GOT3 (cell line): ENCODE measurements at regions not wholly inside any gene's neighbourhood (a gene's known extent, or its start where the extent isn't known, plus 50 kb on each side); places are given as distances from the start of the nearest gene placed in this dataset.

Experiments
- DNase-seq: peaks from one replicate; lab custom pipeline; 2025; ENCODE audit warnings: mixed read lengths; lab: John Stamatoyannopoulos, UW

DNA sequence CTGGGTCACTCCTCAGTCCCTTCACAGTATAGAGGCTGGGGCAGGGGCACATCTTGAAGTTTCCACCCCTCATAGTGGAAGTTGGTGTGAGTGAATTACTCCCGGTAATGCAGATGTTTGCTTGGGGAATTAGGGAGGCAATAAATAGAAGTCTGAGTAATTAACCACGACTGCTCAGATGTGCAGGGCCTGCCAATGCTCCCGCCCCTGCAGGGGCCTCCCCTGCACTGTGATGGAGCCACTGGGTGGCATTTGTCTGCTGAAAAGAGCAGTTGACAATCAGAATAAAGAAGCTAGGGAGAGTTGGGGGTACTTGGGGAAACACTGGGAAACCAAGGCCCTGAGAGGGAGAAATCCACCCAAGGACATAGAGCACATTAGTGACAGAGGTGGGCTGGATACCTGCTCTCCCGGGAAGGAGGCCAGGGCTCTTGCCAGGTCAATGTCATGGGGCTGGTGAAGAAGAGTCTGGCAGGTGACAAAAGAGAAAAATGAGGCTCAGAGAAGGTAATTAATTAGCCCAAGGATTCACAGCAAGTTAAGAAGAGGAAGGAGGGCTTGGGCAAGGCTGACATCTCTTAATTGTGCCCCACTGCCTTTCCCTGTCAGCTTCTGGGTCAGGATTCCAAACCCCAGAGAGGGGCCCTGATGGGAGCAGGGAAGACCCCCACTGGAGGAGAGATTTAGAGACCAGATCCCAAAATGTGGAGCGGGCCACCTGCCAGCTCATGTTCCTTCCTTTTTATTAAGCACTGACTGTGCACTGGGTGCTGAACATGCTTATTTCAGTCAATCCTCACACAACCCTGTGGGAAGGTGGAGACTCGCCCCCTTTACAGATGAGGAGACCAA, 436.2 kb downstream of the MATN1 start:
- no peak for DNase-seq

DNA sequence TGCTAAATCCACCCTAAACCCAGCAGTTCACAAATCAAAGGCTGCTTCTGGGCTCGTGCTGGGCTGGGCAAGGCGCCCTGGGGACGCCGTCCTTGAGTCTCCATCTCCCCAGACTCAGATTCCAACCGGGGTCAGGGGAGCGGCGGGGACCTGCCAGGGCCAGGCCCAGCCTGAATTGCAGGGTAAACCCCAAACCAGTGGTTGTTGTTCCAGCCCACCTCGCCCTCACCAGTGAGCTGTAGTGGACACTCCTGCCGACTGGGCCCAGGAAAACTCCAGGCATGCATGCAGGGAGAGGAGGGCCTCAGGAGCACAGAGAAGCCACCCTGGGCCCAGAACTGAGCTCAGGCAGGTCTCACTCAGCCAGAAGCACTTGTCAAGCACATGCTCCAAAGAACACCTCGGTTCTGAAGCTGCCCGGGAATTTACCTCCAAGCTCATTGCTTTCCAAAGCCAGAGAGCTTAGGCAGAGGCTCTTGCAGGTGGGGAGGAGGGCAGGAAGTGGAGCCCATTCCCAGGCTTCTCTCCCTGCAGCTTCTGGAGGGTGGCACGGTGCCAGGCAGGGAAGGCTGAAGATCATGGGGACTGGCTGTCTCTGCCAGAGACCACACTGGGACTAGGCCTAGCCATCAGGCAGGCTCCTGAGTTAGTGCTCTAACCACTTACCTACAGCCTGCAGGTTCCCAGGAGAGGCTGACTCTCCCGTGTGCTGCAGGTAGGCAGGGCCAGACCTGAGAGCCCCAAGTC, 437.0 kb downstream of the MATN1 start:
- DNase-seq: no peak

DNA sequence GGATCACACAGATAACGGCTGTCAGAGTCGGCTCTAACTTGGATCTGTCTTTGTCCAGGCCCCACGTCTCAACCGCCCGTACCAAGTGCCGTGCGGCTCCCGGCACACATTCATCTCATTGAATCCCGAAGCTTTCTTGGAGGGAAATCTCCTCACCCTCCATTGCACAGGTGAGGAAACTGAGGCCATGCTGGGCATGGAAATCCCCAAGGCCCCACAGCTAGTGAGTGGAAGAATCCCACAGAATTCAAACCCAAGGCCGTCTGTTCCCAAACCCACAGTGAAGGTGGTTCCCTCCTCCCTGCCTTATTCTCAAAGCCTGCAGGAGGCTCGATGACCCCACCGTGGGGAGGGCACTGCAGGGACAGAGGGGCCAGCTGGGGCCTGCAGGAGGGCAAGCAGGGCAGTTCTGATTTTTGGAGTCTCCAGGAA, 437.9 kb downstream of the MATN1 start:
- no peak for DNase-seq

GRCh38 chr1:30284728-30285475, 438.5 kb downstream of the MATN1 start:
- DNase-seq: no peak

DNA sequence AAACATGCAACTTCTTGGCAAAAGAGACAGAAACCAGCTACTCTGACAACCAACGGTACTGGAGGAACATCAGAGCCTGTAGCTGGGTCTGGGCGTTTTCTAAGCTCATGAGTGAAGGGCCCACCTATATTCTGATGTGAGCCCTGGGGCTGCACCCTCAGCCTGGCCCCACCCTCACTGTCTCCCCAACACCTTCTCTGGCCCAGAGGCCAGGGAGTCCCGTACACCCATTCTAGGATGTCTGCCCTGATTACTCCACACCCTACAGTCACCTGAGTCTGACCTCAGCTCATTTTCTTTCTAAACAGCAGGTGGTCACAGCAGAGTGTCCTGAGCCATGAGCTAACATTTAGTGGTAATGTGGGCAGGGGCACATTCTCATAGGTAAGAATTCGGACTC, 439.2 kb downstream of the MATN1 start:
- DNase-seq: no peak

DNA sequence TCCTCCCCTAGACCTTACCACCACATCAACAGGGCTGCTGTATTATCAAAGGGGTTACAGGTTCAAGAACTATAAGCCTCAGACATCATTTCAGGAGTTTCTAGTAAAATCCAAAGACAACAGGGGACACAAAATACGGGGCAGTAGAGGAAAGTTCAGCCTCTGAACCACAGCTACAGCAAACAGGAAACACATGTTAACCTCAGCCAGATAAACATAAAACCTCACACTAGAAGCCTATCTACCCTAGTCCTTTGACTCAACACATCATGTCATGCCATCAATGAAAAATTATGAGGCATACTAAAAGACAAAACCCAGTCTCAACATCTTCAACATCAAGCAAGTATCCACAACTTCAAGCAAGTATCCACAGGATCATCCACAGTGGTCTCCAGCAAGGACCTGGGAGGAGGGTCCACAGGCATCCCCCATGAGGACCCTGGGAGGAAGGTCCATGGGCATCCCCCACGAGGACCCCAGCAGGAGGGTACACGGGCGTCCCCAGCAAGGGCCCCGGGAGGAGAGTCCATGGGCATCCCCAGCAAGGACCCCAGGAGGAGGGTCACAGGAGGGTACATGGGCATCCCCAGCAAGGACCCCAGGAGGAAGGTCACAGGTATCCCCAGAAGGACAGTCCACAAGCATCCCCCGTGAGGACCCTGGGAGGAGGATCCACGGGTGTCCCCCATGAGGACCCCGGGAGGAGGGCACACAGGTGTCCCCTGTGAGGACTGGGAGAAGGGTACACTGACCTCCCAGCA, 440.0 kb downstream of the MATN1 start:
- DNase-seq: no peak

GRCh38 chr1:30280572-30280971, 442.8 kb downstream of the MATN1 start:
- DNase-seq: no peak

GRCh38 chr1:30277911-30278310, 445.5 kb downstream of the MATN1 start:
- no peak for DNase-seq

GRCh38 chr1:30277415-30277814, 446.0 kb downstream of the MATN1 start:
- DNase-seq: no peak

DNA sequence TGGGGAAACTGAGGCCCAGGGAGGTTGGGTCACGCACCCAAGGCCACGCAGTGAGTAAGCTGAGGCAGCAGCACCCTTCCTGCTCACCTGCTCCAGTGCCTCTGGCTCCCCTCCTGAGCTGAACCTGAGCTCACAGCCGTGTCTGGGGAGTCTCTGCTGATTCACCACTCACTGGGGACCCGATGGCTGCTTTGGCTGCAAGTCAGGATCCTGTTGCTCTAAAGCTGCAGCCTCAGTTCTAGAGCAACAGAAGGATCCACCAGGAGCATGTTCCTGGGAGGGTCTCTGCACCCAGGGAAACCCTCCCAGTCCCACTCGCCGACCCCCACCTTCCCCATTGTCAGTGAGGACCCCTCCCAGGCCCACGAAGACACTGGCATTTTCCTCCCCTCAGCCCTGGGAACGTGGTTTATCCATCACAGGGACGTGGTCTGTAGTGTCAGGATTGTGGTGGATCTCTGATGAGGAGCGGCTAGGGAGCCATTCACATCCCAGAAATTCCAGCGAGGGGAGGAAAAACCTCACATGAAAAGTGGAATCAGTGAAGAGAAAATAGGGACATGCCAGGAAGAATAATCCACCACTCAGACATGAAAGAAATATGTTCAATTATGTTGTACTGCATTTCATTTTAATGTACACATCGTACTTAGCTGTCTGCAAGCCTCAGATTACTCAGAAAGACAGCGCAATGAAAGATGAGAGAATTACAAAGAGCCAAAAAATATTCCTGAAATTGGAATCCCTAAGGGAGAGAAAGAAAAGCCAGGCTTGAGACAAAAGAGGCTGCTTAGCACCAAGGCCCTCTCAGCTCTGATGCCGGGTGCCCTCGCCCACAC, 447.2 kb downstream of the MATN1 start:
- no peak for DNase-seq

DNA sequence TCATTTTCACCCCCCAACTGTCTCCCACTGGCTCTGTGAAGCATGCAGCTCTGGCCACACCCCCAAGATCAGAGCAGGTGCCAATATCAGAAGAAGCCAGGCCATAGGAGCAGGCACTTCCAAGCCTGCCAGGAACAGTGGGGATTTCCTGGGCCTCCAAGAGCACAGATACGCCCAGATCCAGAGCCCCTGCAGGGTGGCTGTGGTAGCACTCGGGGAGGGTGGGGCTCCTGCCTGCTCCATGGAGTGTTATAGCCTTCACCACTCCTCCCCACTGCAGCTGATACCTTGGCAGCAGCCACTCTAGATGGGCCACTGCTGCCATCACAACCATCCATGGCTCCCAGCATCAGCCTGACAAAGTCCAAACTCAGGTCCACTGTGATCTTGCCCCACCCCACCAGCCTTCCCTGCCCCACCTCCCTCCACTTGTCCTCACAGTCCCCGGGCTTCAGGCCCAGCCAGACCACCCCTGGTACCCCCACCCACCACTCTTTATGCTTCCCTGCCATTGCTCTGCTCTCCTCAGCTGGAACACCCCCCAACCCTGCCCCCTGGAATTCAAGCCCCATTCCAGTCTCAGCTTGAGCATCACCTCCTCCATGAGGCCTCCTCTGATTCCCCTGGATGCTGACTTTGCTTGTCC, 448.3 kb downstream of the MATN1 start:
- no peak for DNase-seq

GRCh38 chr1:30274173-30274970, 449.0 kb downstream of the MATN1 start:
- no peak for DNase-seq

GRCh38 chr1:30273456-30273855, 449.9 kb downstream of the MATN1 start:
- no peak for DNase-seq

- no peak for DNase-seq
Observed at GRCh38 chr1:30273021-30273325, 450.4 kb downstream of the MATN1 start.

GRCh38 chr1:30272277-30273020, 450.9 kb downstream of the MATN1 start:
- no peak for DNase-seq

DNA sequence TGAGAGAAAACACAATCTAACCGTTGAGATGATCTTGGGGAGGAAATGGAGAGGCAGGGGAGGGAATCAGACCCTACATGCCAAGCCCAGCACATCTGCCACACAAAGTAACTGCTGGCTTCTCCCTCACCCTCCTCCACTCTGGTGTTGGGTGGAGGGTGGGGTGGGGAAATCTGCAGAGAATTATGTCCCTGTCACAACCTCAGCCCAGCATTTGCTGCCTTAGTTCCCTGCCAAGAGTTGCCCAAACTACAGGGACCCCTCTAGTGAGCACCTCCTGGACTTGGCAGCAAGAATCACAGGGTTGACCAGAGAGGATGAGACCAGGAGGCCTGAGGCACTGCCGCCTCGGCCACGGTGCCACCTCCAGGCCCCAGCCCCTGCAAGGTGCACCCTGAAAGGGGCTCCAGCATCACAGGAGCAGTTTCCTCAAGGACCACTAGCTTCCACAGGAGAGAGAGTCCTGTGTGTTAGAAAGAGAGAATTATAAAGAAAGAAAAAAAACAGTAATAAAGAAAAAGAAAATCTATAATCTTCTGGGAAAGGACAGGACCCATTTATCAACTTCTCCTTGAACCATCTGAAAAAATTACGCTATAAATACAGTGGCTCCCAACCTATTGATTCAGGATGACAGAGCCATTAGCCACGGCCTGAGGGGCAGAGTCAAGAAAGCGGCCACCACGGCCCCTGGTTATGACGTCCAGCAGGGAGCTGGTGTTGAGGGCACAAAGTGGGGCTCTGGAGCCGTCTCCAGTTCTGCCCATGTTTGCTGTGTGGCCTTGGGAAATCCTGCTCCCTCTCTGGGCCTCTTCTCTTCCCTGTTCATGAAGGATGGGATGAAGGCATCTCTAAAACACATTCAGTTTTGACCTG, 451.7 kb downstream of the MATN1 start:
- DNase-seq: no peak

DNA sequence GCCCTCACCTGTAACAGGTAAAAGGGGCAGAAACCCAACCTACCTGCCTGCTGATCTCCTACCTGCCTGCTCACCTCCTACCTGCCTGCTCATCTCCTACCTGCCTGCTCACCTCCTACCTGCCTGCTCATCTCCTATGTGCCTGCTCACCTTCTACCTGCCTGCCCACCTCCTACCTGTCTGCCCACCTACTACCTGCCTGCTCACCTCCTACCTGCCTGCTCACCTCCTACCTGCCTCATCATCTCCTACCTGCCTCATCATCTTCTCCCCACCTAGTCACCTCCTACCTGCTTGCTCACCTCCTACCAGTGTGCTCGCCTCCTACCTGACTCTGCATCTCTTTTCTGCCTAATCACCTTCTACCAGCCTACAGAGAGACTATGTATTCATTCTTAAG, 452.9 kb downstream of the MATN1 start:
- DNase-seq: no peak
